ENCODE measurements at regions not wholly inside any gene's neighbourhood (a gene's known extent, or its start where the extent isn't known, plus 50 kb on each side); places are given as distances from the start of the nearest gene placed in this dataset.

- no peak overlapping the region for H3K4me3 ChIP-seq
- peaks cover 0 to 5% (median 2%) of the 10 kb centered on the region in 4 donors for H3K4me1 ChIP-seq
- no peak for DNase-seq
- no peaks in the 10 kb centered on the region for H3K36me3 ChIP-seq
- H3K27me3 ChIP-seq: no peaks in the 10 kb centered on the region
- WGBS, 2 donors: 19 to 28% methylated on average over 3 of the region's 3 CpGs
- H3K27ac ChIP-seq: no peak overlapping the region
- intact Hi-C loops (cut with DNase I): no loop called here
- no peaks in the 10 kb centered on the region for H3K9me3 ChIP-seq
- TF ChIP-seq POLR2A (IDR thresholded peaks at IDR 0.05): no peak
- no peak for TF ChIP-seq POLR2AphosphoS5 (IDR thresholded peaks at IDR 0.05)
- no peak for TF ChIP-seq EP300 (IDR thresholded peaks at IDR 0.05)
- TF ChIP-seq, protein P1, sequence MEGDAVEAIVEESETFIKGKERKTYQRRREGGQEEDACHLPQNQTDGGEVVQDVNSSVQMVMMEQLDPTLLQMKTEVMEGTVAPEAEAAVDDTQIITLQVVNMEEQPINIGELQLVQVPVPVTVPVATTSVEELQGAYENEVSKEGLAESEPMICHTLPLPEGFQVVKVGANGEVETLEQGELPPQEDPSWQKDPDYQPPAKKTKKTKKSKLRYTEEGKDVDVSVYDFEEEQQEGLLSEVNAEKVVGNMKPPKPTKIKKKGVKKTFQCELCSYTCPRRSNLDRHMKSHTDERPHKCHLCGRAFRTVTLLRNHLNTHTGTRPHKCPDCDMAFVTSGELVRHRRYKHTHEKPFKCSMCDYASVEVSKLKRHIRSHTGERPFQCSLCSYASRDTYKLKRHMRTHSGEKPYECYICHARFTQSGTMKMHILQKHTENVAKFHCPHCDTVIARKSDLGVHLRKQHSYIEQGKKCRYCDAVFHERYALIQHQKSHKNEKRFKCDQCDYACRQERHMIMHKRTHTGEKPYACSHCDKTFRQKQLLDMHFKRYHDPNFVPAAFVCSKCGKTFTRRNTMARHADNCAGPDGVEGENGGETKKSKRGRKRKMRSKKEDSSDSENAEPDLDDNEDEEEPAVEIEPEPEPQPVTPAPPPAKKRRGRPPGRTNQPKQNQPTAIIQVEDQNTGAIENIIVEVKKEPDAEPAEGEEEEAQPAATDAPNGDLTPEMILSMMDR (IDR thresholded peaks at IDR 0.05): no peak
Measured at GRCh38 chr14:62614122-62614521, 431.1 kb downstream of the KCNH5 start.

- no peak for DNase-seq
- intact Hi-C loops (cut with DNase I): no loop called here
- H3K4me1 ChIP-seq: peaks cover 0 to 5% (median 2%) of the 10 kb centered on the region in 4 donors
- H3K4me3 ChIP-seq: no peak overlapping the region
- 72 to 79% methylated on average over 4 of the region's 4 CpGs for WGBS, 2 donors
- no peaks in the 10 kb centered on the region for H3K27me3 ChIP-seq
- TF ChIP-seq POLR2A (IDR thresholded peaks at IDR 0.05) (no peak), EP300 (IDR thresholded peaks at IDR 0.05) (no peak), POLR2AphosphoS5 (IDR thresholded peaks at IDR 0.05) (no peak)
- TF ChIP-seq, protein P1 (IDR thresholded peaks at IDR 0.05): no peak
- no peaks in the 10 kb centered on the region for H3K9me3 ChIP-seq
- H3K27ac ChIP-seq: no peak overlapping the region
- H3K36me3 ChIP-seq: no peaks in the 10 kb centered on the region
Measured at GRCh38 chr14:62616668-62617067, 428.6 kb downstream of the KCNH5 start.

- no peak for DNase-seq
- H3K36me3 ChIP-seq: no peaks in the 10 kb centered on the region
- intact Hi-C loops (cut with DNase I): no loop called here
- H3K27me3 ChIP-seq: no peaks in the 10 kb centered on the region
- TF ChIP-seq, protein P1 (IDR thresholded peaks at IDR 0.05): no peak
- TF ChIP-seq POLR2A (IDR thresholded peaks at IDR 0.05) (no peak), EP300 (IDR thresholded peaks at IDR 0.05) (no peak), POLR2AphosphoS5 (IDR thresholded peaks at IDR 0.05) (no peak)
- H3K9me3 ChIP-seq: peaks cover 0 to 6% (median under 1%) of the 10 kb centered on the region in 4 donors
- H3K27ac ChIP-seq: no peak overlapping the region
- H3K4me3 ChIP-seq: no peak overlapping the region
- 68 to 69% methylated on average over 5 of the region's 5 CpGs for WGBS, 2 donors
- H3K4me1 ChIP-seq: no peaks in the 10 kb centered on the region
Measured at GRCh38 chr14:62626416-62626815, 418.8 kb downstream of the KCNH5 start.

GRCh38 chr14:62629176-62629725 lies 416.0 kb downstream of the KCNH5 start:
- Histone ChIP-seq H3K4me3 (no peak overlapping the region), H3K9me3 (peaks cover 0 to 6% (median under 1%) of the 10 kb centered on the region in 4 donors), H3K27me3 (no peaks in the 10 kb centered on the region), H3K36me3 (no peaks in the 10 kb centered on the region), H3K4me1 (no peaks in the 10 kb centered on the region), H3K27ac (no peak overlapping the region)
- intact Hi-C loops (cut with DNase I): no loop called here
- TF ChIP-seq, protein P1 (IDR thresholded peaks at IDR 0.05): no peak
- TF ChIP-seq EP300 (IDR thresholded peaks at IDR 0.05): no peak
- TF ChIP-seq POLR2A (IDR thresholded peaks at IDR 0.05): no peak
- TF ChIP-seq POLR2AphosphoS5 (IDR thresholded peaks at IDR 0.05): no peak
- 75 to 76% methylated on average over 9 of the region's 9 CpGs for WGBS, 2 donors
- DNase-seq: no peak

- no peaks in the 10 kb centered on the region for H3K4me1 ChIP-seq
Measured at GRCh38 chr14:62631176-62631575, 414.1 kb downstream of the KCNH5 start.

More at GRCh38 chr14:62631176-62631575, 414.1 kb downstream of the KCNH5 start:
- no peak for TF ChIP-seq EP300 (IDR thresholded peaks at IDR 0.05)
- TF ChIP-seq, protein P1 (IDR thresholded peaks at IDR 0.05): no peak
- no peak for TF ChIP-seq POLR2A (IDR thresholded peaks at IDR 0.05)
- no peak for TF ChIP-seq POLR2AphosphoS5 (IDR thresholded peaks at IDR 0.05)
- intact Hi-C loops (cut with DNase I): no loop called here
- 91 to 95% methylated on average over 3 of the region's 3 CpGs for whole genome bisulfite sequencing, 2 donors
- no peaks in the 10 kb centered on the region for H3K36me3 ChIP-seq
- no peak for DNase-seq
- H3K4me3 ChIP-seq: no peak overlapping the region
- no peaks in the 10 kb centered on the region for H3K27me3 ChIP-seq
- H3K27ac ChIP-seq: no peak overlapping the region
- H3K9me3 ChIP-seq: peaks cover 0 to 4% (median under 1%) of the 10 kb centered on the region in 4 donors
